Retinal pigment epithelial cell (primary cell): ENCODE measurements at regions not wholly inside any gene's neighbourhood (a gene's known extent, or its start where the extent isn't known, plus 50 kb on each side); places are given as distances from the start of the nearest gene placed in this dataset.
A peak's percentile ranks its signal among the peaks of the same experiment; 100 is the strongest.

Experiments
- DNase-seq: peaks from one replicate; pipeline ENCODE4 v3.0.0-alpha.2; 2010; ENCODE audit warnings: low read depth
- H3K4me3 ChIP-seq: 2 replicates; pipeline ENCODE4 v1.5.1; 2011; ENCODE audit warnings: mild to moderate bottlenecking, low read length, control low read depth, moderate library complexity
- CTCF ChIP-seq: conservative IDR thresholded peaks from 2 replicates; pipeline ENCODE4 v1.5.1; 2011; ENCODE audit warnings: low read depth, low read length, control low read depth, inconsistent platforms

- TF ChIP-seq CTCF, result no peak
- no peak for DNase-seq
- H3K4me3 ChIP-seq, result no peak overlapping the region
Measured at GRCh38 chrX:22541926-22542325, 269.2 kb downstream of the CBLL2 start.

- TF ChIP-seq CTCF, result no peak
- H3K4me3 ChIP-seq, result no peak overlapping the region
- DNase-seq, result no peak
Measured at GRCh38 chrX:22542641-22543040, 269.9 kb downstream of the CBLL2 start.

GRCh38 chrX:22559506-22559905 lies 286.8 kb downstream of the CBLL2 start:
- no peak for TF ChIP-seq CTCF
- DNase-seq, result no peak
- H3K4me3 ChIP-seq, result no peak overlapping the region

- no peak for TF ChIP-seq CTCF
- DNase-seq, result no peak
Measured at GRCh38 chrX:22575161-22575845, 302.6 kb downstream of the CBLL2 start.

GRCh38 chrX:22577181-22577580 lies 304.5 kb downstream of the CBLL2 start:
- peak; percentile 3 for DNase-seq
- TF ChIP-seq CTCF, result no peak

More at GRCh38 chrX:22575161-22575845, 302.6 kb downstream of the CBLL2 start:
- no peak overlapping the region for H3K4me3 ChIP-seq

GRCh38 chrX:22585831-22586230 lies 313.1 kb downstream of the CBLL2 start:
- TF ChIP-seq CTCF, result no peak
- no peak for DNase-seq
- H3K4me3 ChIP-seq, result no peak overlapping the region

More at GRCh38 chrX:22577181-22577580, 304.5 kb downstream of the CBLL2 start:
- no peak overlapping the region for H3K4me3 ChIP-seq

GRCh38 chrX:22589845-22590244 lies 317.1 kb downstream of the CBLL2 start:
- no peak for TF ChIP-seq CTCF
- no peak for DNase-seq
- H3K4me3 ChIP-seq, result no peak overlapping the region
